ENCODE measurements at regions not wholly inside any gene's neighbourhood (a gene's known extent, or its start where the extent isn't known, plus 50 kb on each side); places are given as distances from the start of the nearest gene placed in this dataset.
A peak's percentile ranks its signal among the peaks of the same experiment; 100 is the strongest.

- peak; percentile 31 for DNase-seq
Observed at GRCh38 chr10:83585686-83586085, 553.6 kb upstream of the GHITM start.

GRCh38 chr10:83592337-83592935, 546.9 kb upstream of the GHITM start:
- DNase-seq = no peak

GRCh38 chr10:83603708-83604107, 535.6 kb upstream of the GHITM start:
- peak; percentile 18 for DNase-seq

GRCh38 chr10:83605783-83606630, 533.3 kb upstream of the GHITM start:
- DNase-seq = peak; percentile 40

GRCh38 chr10:83607959-83608745, 531.2 kb upstream of the GHITM start:
- DNase-seq = peak; percentile 50

GRCh38 chr10:83612050-83612449, 527.3 kb upstream of the GHITM start:
- DNase-seq = peak; percentile 81

GRCh38 chr10:83612746-83613145, 526.6 kb upstream of the GHITM start:
- DNase-seq = peak; percentile 10

- DNase-seq = no peak
Observed at GRCh38 chr10:83617172-83617571, 522.1 kb upstream of the GHITM start.

GRCh38 chr10:83617692-83618545, 521.4 kb upstream of the GHITM start:
- no peak for DNase-seq

GRCh38 chr10:83625831-83626360, 513.4 kb upstream of the GHITM start:
- DNase-seq = no peak

- no peak for DNase-seq
Observed at GRCh38 chr10:83632701-83633100, 506.6 kb upstream of the GHITM start.

- DNase-seq = no peak
Observed at GRCh38 chr10:83633547-83633946, 505.8 kb upstream of the GHITM start.

- no peak for DNase-seq
Observed at GRCh38 chr10:83636826-83637225, 502.5 kb upstream of the GHITM start.

- no peak for DNase-seq
Observed at GRCh38 chr10:83647526-83647925, 491.8 kb upstream of the GHITM start.

GRCh38 chr10:83648201-83648600, 491.1 kb upstream of the GHITM start:
- DNase-seq = no peak

- DNase-seq = no peak
Observed at GRCh38 chr10:83649471-83649870, 489.8 kb upstream of the GHITM start.

GRCh38 chr10:83654689-83655088, 484.6 kb upstream of the GHITM start:
- no peak for DNase-seq

- no peak for DNase-seq
Observed at GRCh38 chr10:83656924-83657323, 482.4 kb upstream of the GHITM start.

- no peak for DNase-seq
Observed at GRCh38 chr10:83657487-83657886, 481.8 kb upstream of the GHITM start.

GRCh38 chr10:83663918-83664317, 475.4 kb upstream of the GHITM start:
- no peak for DNase-seq

- peak; percentile 32 for DNase-seq
Observed at GRCh38 chr10:83666762-83667161, 472.5 kb upstream of the GHITM start.

GRCh38 chr10:83667594-83667993, 471.7 kb upstream of the GHITM start:
- no peak for DNase-seq
